Endothelial cell of umbilical vein (primary cell): ENCODE measurements at regions not wholly inside any gene's neighbourhood (a gene's known extent, or its start where the extent isn't known, plus 50 kb on each side); places are given as distances from the start of the nearest gene placed in this dataset.

Source experiments
- POLR2A ChIP-seq: IDR thresholded peaks from 2 replicates; pipeline ENCODE4 v1.6.1; 2012; ENCODE audit warnings: low read depth, mild to moderate bottlenecking, control low read depth, low read length
- POLR2AphosphoS5 ChIP-seq: IDR thresholded peaks from 2 replicates; pipeline ENCODE4 v1.6.1; 2012; ENCODE audit warnings: low read depth, mild to moderate bottlenecking, control low read depth, low read length, moderate library complexity; ENCODE audit not compliant: insufficient read depth

DNA sequence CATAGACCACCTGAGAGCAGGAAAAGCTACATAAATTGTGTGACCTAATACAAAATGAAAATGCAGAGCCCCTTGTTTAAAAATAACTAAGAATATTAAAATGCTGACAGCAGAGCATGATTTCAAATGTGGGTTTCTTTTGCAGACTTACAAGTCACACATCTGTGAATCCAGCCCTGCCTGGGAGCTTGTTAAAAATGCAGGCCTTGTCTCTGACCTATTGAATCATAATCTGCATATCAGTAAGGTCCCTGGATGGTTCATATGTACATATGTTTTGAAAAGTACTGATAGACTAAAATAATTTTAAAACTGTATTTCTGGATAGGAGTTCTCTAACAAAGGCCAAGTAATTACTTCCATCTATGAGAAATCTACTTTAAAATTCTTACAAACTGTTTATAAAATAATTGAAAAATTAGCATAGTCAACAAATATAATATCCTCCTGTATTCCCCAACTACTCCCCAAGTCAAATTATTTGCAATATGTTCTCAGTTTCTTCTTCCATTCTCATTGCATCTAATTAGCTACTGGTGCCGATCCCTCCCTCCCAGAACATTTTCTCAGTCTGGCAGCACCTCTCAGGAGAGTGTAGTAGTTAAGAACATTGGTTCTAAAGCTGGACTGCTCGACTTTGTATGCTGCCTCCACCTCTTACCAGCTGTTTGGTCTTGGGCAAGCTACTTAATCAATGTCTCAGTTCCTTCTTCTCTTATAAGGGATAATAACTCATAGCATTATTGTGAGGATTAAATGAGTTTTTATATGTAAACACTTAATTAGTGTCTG is 1040.4 kb upstream of the CDH2 start:
- TF ChIP-seq POLR2AphosphoS5 (no peak), POLR2A (no peak)
